ENCODE measurements at regions not wholly inside any gene's neighbourhood (a gene's known extent, or its start where the extent isn't known, plus 50 kb on each side); places are given as distances from the start of the nearest gene placed in this dataset.

DNA sequence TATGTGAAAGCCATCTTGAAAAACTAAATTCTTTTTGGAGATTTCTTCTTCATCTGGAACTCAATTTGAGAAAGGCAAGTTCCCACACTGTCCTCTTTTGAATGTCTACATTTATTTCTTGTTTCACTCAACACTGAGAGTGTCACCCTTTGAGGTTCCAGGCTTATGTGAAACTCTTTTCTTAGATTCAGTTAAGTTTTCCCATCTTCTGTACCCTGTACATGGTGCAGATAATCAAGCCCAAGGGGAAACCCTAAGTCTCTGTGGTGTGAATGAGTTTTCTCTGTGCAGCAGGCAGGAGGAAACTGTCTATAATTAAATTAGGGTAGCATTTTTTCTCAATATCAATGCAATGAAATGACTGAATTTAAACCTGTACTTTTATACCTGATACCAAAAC, 72.3 kb upstream of the PRLR start:
- Histone ChIP-seq H3K18ac (ENCODE audit: low read depth, low read length) (no peak overlapping the region), H3K27ac (ENCODE audit: insufficient read depth, low read length) (no peak overlapping the region), H3K4ac (ENCODE audit: low read depth, low read length) (no peak overlapping the region), H2BK20ac (ENCODE audit: low read depth, low read length) (no peak overlapping the region), H2AFZ (replicated peaks; ENCODE audit: low read length, poor library complexity) (no peak overlapping the region), H2BK120ac (ENCODE audit: low read depth, low read length) (no peak overlapping the region), H3K4me1 (ENCODE audit: control insufficient read depth, insufficient read depth, low read length) (no peaks in the 10 kb centered on the region), H3K4me3 (ENCODE audit: insufficient read depth, low read depth, low read length) (no peak overlapping the region), H3K14ac (replicated peaks; ENCODE audit: low read depth, low read length) (no peak overlapping the region), H2AK9ac (replicated peaks; ENCODE audit: low read depth, low read length, poor library complexity) (no peak overlapping the region), H2BK15ac (ENCODE audit: low read depth, low read length) (no peak overlapping the region), H4K8ac (ENCODE audit: low read depth in 2 of 2, low read length in 2 of 2) (no peak overlapping the region), H3K79me1 (ENCODE audit: low read depth in 1 of 2, low read length in 2 of 2) (no peaks in the 10 kb centered on the region), H2BK5ac (ENCODE audit: low read depth, low read length, poor library complexity, severe bottlenecking) (no peak overlapping the region), H2AK5ac (ENCODE audit: low read depth, low read length) (no peak overlapping the region), H3K36me3 (ENCODE audit: control insufficient read depth, insufficient read depth, low read length) (no peaks in the 10 kb centered on the region), H4K91ac (ENCODE audit: insufficient read depth, low read depth, low read length) (no peak overlapping the region), H3K56ac (ENCODE audit: extremely low read depth, insufficient read depth, low read length) (no peak overlapping the region), H4K5ac (ENCODE audit: low read depth, low read length) (no peak overlapping the region), H3K27me3 (ENCODE audit: control insufficient read depth, insufficient read depth, low read length) (no peaks in the 10 kb centered on the region), H3K9ac (ENCODE audit: low read depth, low read length) (no peak overlapping the region), H3K4me2 (ENCODE audit: low read depth, low read length) (no peak overlapping the region), H3K9me1 (ENCODE audit: insufficient read depth, low read length) (no peaks in the 10 kb centered on the region), H3K9me3 (ENCODE audit: control insufficient read depth, insufficient read depth, low read length) (no peaks in the 10 kb centered on the region), H4K20me1 (ENCODE audit: insufficient read depth, low read length) (no peaks in the 10 kb centered on the region), H3K23ac (ENCODE audit: low read depth, low read length) (no peak overlapping the region)
- TF ChIP-seq, protein P1, sequence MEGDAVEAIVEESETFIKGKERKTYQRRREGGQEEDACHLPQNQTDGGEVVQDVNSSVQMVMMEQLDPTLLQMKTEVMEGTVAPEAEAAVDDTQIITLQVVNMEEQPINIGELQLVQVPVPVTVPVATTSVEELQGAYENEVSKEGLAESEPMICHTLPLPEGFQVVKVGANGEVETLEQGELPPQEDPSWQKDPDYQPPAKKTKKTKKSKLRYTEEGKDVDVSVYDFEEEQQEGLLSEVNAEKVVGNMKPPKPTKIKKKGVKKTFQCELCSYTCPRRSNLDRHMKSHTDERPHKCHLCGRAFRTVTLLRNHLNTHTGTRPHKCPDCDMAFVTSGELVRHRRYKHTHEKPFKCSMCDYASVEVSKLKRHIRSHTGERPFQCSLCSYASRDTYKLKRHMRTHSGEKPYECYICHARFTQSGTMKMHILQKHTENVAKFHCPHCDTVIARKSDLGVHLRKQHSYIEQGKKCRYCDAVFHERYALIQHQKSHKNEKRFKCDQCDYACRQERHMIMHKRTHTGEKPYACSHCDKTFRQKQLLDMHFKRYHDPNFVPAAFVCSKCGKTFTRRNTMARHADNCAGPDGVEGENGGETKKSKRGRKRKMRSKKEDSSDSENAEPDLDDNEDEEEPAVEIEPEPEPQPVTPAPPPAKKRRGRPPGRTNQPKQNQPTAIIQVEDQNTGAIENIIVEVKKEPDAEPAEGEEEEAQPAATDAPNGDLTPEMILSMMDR (conservative IDR thresholded peaks at IDR 0.05; ENCODE audit: low read depth, low read length), result no peak
- TF ChIP-seq MXI1 (IDR thresholded peaks at IDR 0.05; ENCODE audit: borderline replicate concordance, low read depth, low read length) (no peak), MAZ (IDR thresholded peaks at IDR 0.05; ENCODE audit: borderline replicate concordance, low read depth, low read length) (no peak)
- intact Hi-C loops (cut with micrococcal nuclease) (no loop called here), dilution Hi-C loops (cut with HindIII; ENCODE audit: low sequenced_read_pairs, unreplicated experiment) (no loop called here), in situ Hi-C loops (cut with MboI; ENCODE audit: low sequenced_read_pairs) (no loop called here)
- ChIA-PET POLR2A (ENCODE audit: unreplicated experiment) (no interaction called here), CTCF (no interaction called here)
- BruUV-seq (replicated peaks), result no TSS peak
- no peak for ATAC-seq (ENCODE audit: low read depth)
- DNase-seq, result no peak

Measured in IMR-90 (cell line).